CD14-positive monocyte (primary cell): ENCODE measurements at regions not wholly inside any gene's neighbourhood (a gene's known extent, or its start where the extent isn't known, plus 50 kb on each side); places are given as distances from the start of the nearest gene placed in this dataset.

Experiments
- DNase-seq, 3 donors: peaks; one replicate each; pipeline ENCODE4 v3.0.0-alpha.2; 2011 to 2022
- H2AFZ ChIP-seq: 2 replicates; pipeline ENCODE4 v1.6.0; 2012; ENCODE audit warnings: mild to moderate bottlenecking, low read depth, low read length, inconsistent platforms; ENCODE audit not compliant: insufficient read depth, poor library complexity, severe bottlenecking
- H3K27ac ChIP-seq, 2 donors: 1 replicate in 1 of 2; 2 replicates in 1 of 2; pipeline ENCODE4 v1.5.1; 2012 to 2013; ENCODE audit warnings: low read length in 2 of 2, control low read depth in 1 of 2, inconsistent platforms in 1 of 2, low read depth in 1 of 2, mild to moderate bottlenecking in 1 of 2
- H3K27me3 ChIP-seq, 2 donors: one replicate each; pipeline versions ENCODE4 v1.6.0 to v1.6.1; 2011 to 2013; ENCODE audit warnings: low read length in 2 of 2; ENCODE audit not compliant: control insufficient read depth in 2 of 2, insufficient read depth in 2 of 2
- H3K36me3 ChIP-seq, 2 donors: replicated peaks in 1 of 2; 1 replicate in 1 of 2; 2 replicates in 1 of 2; pipeline versions ENCODE4 v1.5.1 to v1.6.1; 2012 to 2013; ENCODE audit warnings: low read length in 2 of 2, control low read depth in 1 of 2, inconsistent platforms in 1 of 2, mild to moderate bottlenecking in 1 of 2; ENCODE audit not compliant: insufficient read depth in 2 of 2, control insufficient read depth in 1 of 2
- H3K4me1 ChIP-seq, 2 donors: 1 replicate in 1 of 2; 2 replicates in 1 of 2; pipeline versions ENCODE4 v1.5.1 to v1.6.1; 2012 to 2013; ENCODE audit warnings: low read length in 2 of 2, control low read depth in 1 of 2, inconsistent platforms in 1 of 2, mild to moderate bottlenecking in 1 of 2, moderate library complexity in 1 of 2; ENCODE audit not compliant: insufficient read depth in 2 of 2, control insufficient read depth in 1 of 2
- H3K4me2 ChIP-seq: replicated peaks from 2 replicates; pipeline ENCODE3; 2012; ENCODE audit warnings: low read length, moderate library complexity, mild to moderate bottlenecking; ENCODE audit not compliant: poor library complexity, severe bottlenecking; ENCODE audit errors: extremely low read depth
- H3K4me3 ChIP-seq, 3 experiments: fragments of 200-600 bp in 1 of 3; sonication (generic) in 1 of 3; replicated peaks in 1 of 3; 1 replicate in 2 of 3; 2 replicates in 1 of 3; pipeline ENCODE4 v1.5.1; 2011 to 2013; ENCODE audit warnings: low read length in 3 of 3, mild to moderate bottlenecking in 3 of 3, control low read depth in 2 of 3, low read depth in 2 of 3, inconsistent platforms in 1 of 3, moderate library complexity in 1 of 3
- H3K79me2 ChIP-seq: 2 replicates; pipeline ENCODE4 v1.6.0; 2012; ENCODE audit warnings: mild to moderate bottlenecking, control low read depth, inconsistent platforms, low read length, moderate library complexity; ENCODE audit not compliant: insufficient read depth
- H3K9ac ChIP-seq: 2 replicates; pipeline ENCODE4 v1.6.0; 2017; ENCODE audit warnings: low read length, mild to moderate bottlenecking; ENCODE audit not compliant: insufficient read depth, poor library complexity, severe bottlenecking
- H3K9me3 ChIP-seq, 2 donors: replicated peaks in 1 of 2; 1 replicate in 1 of 2; 2 replicates in 1 of 2; pipeline versions ENCODE4 v1.5.1 to v1.6.1; 2012 to 2013; ENCODE audit warnings: low read length in 2 of 2, control low read depth in 1 of 2; ENCODE audit not compliant: control insufficient read depth in 1 of 2, insufficient read depth in 1 of 2
- H4K20me1 ChIP-seq: 2 replicates; pipeline ENCODE4 v1.6.0; 2012; ENCODE audit warnings: mild to moderate bottlenecking, low read length, control low read depth, moderate library complexity; ENCODE audit not compliant: insufficient read depth
- H3K27ac Mint-ChIP-seq, 7 donors: one replicate each; pipeline ENCODE4 v1.8.0; 2020; ENCODE audit warnings: mild to moderate bottlenecking in 7 of 7, mixed read lengths in 7 of 7, moderate library complexity in 6 of 7, inconsistent platforms in 2 of 7
- H3K27me3 Mint-ChIP-seq, 3 donors: one replicate each; pipeline ENCODE4 v1.8.0; 2021 to 2022; ENCODE audit warnings: low read depth in 3 of 3, mild to moderate bottlenecking in 3 of 3, mixed read lengths in 3 of 3, moderate library complexity in 3 of 3, inconsistent platforms in 1 of 3
- H3K36me3 Mint-ChIP-seq, 2 donors: one replicate each; pipeline ENCODE4 v1.8.0; 2020; ENCODE audit warnings: mixed read lengths in 2 of 2, inconsistent platforms in 1 of 2, mild to moderate bottlenecking in 1 of 2
- H3K4me1 Mint-ChIP-seq: one replicate; pipeline ENCODE4 v1.8.0; 2020; ENCODE audit warnings: mild to moderate bottlenecking, mixed read lengths
- H3K4me3 Mint-ChIP-seq, 2 donors: one replicate each; pipeline ENCODE4 v1.8.0; 2020; ENCODE audit warnings: mild to moderate bottlenecking in 2 of 2, mixed read lengths in 2 of 2, moderate library complexity in 1 of 2
- H3K9me3 Mint-ChIP-seq, 7 donors: one replicate each; pipeline ENCODE4 v1.8.0; 2020 to 2022; ENCODE audit warnings: mixed read lengths in 7 of 7, mild to moderate bottlenecking in 6 of 7, moderate library complexity in 6 of 7, inconsistent platforms in 2 of 7
- WGBS: methylation state at CpG from one replicate; pipeline ENCODE4 v1.1.5; 2013; ENCODE audit warnings: missing lambda C conversion rate; ENCODE audit not compliant: insufficient coverage; 5-methylcytosine and 5-hydroxymethylcytosine counted together
- intact Hi-C, 2 donors: fragments of 100-400 bp; cut with micrococcal nuclease; formaldehyde crosslinking; loops; one replicate each; pipeline versions ENCODE4 v1.15.0 to v1.15.1; 2023
- TF ChIP-seq, protein P1 (sequence below): fragments of 200-600 bp; IDR thresholded peaks from one replicate; pipeline ENCODE4 v1.8.0; 2022; ENCODE audit warnings: antibody characterized with exemption, mild to moderate bottlenecking

DNA sequence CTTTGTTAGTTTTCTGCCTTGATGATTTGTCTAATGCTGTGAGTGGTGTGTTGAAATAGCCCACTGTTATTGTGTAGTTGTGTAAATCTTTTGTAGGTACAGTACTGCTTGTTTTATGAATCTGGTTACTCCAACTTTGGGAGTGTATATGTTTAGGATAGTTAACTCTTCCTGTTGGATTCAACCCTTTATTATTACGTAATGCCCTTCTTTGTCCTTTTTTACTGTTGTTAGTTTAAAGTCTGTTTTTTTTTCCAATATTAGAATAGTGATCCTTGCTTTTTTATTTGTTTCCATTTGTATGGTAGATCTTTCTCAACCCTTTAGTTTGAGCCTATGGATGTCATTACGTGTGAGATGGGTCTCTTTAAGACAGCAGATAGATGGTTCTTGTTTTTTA is 261.5 kb upstream of the CDH2 start:
- H3K27ac ChIP-seq = no peak overlapping the region
- Mint-ChIP-seq H3K4me3 (no peak overlapping the region), H3K4me1 (no peaks in the 10 kb centered on the region), H3K27ac (no peak overlapping the region), H3K36me3 (no peaks in the 10 kb centered on the region), H3K27me3 (no peaks in the 10 kb centered on the region), H3K9me3 (peaks cover 2 to 16% (median 9%) of the 10 kb centered on the region in 7 donors)
- H3K36me3 ChIP-seq = no peaks in the 10 kb centered on the region
- H3K4me2 ChIP-seq = no peak overlapping the region
- no CpG with 5 or more reads among the region's 2 CpGs for whole genome bisulfite sequencing
- H3K9ac ChIP-seq = no peak overlapping the region
- TF ChIP-seq, protein P1, sequence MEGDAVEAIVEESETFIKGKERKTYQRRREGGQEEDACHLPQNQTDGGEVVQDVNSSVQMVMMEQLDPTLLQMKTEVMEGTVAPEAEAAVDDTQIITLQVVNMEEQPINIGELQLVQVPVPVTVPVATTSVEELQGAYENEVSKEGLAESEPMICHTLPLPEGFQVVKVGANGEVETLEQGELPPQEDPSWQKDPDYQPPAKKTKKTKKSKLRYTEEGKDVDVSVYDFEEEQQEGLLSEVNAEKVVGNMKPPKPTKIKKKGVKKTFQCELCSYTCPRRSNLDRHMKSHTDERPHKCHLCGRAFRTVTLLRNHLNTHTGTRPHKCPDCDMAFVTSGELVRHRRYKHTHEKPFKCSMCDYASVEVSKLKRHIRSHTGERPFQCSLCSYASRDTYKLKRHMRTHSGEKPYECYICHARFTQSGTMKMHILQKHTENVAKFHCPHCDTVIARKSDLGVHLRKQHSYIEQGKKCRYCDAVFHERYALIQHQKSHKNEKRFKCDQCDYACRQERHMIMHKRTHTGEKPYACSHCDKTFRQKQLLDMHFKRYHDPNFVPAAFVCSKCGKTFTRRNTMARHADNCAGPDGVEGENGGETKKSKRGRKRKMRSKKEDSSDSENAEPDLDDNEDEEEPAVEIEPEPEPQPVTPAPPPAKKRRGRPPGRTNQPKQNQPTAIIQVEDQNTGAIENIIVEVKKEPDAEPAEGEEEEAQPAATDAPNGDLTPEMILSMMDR = no peak
- H3K27me3 ChIP-seq = no peaks in the 10 kb centered on the region
- no peaks in the 10 kb centered on the region for H3K79me2 ChIP-seq
- DNase-seq = no peak
- no peak overlapping the region for H2AFZ ChIP-seq
- H4K20me1 ChIP-seq = no peaks in the 10 kb centered on the region
- peaks cover 12 to 19% of the 10 kb centered on the region in 2 donors for H3K9me3 ChIP-seq
- H3K4me3 ChIP-seq = no peak overlapping the region
- intact Hi-C loops = no loop called here
- no peaks in the 10 kb centered on the region for H3K4me1 ChIP-seq

GRCh38 chr18:28432339-28432738 is 255.4 kb upstream of the CDH2 start:
- Histone ChIP-seq H3K27ac (no peak overlapping the region), H4K20me1 (no peaks in the 10 kb centered on the region), H3K4me2 (no peak overlapping the region), H3K4me3 (no peak overlapping the region), H2AFZ (no peak overlapping the region), H3K9ac (no peak overlapping the region), H3K4me1 (no peaks in the 10 kb centered on the region), H3K9me3 (peaks cover 0 to 4% of the 10 kb centered on the region in 2 donors), H3K36me3 (no peaks in the 10 kb centered on the region), H3K79me2 (no peaks in the 10 kb centered on the region), H3K27me3 (no peaks in the 10 kb centered on the region)
- Mint-ChIP-seq H3K4me3 (no peak overlapping the region), H3K27ac (no peak overlapping the region), H3K27me3 (no peaks in the 10 kb centered on the region), H3K9me3 (peaks cover 2 to 12% (median 6%) of the 10 kb centered on the region in 7 donors), H3K4me1 (no peaks in the 10 kb centered on the region), H3K36me3 (no peaks in the 10 kb centered on the region)
- TF ChIP-seq, protein P1 = no peak
- intact Hi-C loops = no loop called here
- WGBS = no CpG with 5 or more reads among the region's 5 CpGs
- no peak for DNase-seq
